GM19351 (cell line): ENCODE measurements at regions not wholly inside any gene's neighbourhood (a gene's known extent, or its start where the extent isn't known, plus 50 kb on each side); places are given as distances from the start of the nearest gene placed in this dataset.

Source experiments
- ATAC-seq: cut with Tn5 transposase; IDR thresholded peaks from one replicate; pipeline ENCODE4 v1.9.1; 2021; ENCODE audit warnings: mild to moderate bottlenecking, moderate library complexity; ENCODE audit not compliant: unreplicated experiment

DNA sequence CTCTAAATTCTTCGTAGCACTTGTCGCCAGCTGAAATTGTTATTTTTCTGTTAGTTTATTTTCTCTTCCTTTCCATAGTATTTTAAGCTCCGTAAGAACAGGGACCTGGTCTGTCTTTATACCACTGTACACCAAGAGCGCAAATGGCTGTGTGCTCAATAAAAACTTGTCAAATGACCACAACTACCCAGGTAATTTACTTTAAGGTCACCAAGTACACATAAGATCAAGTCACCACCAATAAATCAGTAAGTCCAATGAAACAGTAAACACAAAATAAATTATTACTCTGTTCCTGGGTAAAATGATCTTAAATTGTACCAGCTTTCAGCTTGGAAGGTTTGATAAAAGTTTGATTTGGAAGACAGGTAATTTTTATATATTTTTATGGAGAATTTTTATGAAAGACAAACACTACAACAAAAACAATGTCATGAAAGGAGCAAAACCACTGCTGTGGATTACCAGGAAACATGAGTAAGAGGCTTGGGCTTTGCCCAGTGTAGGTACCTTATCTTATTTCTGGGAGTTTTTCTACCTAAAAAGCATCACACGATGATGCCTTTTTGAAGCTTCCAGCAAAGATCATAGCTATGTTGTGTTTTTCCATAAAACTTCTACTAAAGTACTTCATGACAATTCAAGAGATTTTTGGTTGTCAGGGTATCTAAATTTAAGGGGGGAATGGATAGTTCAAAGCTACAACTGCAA, 406.8 kb downstream of the SHQ1 start:
- no peak for ATAC-seq

- ATAC-seq: peak; percentile 70
These were observed 407.8 kb downstream of the SHQ1 start for GRCh38 chr3:72440491-72440890.

- ATAC-seq: peak; percentile 46
These were observed 408.7 kb downstream of the SHQ1 start for GRCh38 chr3:72439321-72440183.

- ATAC-seq: no peak
These were observed 410.4 kb downstream of the SHQ1 start for GRCh38 chr3:72437661-72438406.

GRCh38 chr3:72436863-72437592, 411.2 kb downstream of the SHQ1 start:
- ATAC-seq: no peak

DNA sequence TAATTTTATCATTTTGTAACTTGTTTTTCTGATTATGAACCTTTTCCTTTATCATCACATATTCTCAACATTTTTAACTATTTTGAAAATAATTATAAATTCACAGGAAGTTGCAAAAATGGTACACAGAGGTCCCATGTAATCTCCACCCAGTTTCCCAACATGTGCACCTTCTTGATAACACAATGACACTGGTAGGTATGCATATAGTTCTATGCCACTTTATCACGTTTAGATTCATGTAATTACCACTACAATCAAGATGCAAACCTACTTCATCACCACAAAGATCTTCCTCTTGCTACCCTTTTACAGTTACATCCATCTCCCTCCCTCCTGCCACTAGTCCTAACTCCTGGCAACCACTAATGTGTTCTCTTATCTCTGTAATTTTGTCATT, 413.9 kb downstream of the SHQ1 start:
- ATAC-seq: no peak

DNA sequence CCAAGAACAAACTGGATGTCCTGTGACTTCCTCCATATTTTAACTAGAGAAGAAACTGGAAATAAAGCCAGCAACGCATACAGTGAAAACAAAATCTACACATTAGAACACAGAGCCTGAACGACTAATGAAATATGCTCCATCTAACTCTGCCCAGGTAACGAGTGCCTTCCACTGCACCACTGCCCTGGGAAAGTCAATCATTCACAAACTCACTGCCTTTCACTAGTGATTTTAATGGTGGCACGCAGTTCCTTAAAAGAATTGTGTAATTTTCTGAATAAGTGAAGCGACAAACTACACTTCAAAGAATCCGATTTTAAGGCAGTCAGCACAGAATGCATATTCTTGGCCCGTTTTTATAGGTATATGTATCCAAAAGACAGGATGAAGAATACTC, 416.0 kb downstream of the SHQ1 start:
- no peak for ATAC-seq

DNA sequence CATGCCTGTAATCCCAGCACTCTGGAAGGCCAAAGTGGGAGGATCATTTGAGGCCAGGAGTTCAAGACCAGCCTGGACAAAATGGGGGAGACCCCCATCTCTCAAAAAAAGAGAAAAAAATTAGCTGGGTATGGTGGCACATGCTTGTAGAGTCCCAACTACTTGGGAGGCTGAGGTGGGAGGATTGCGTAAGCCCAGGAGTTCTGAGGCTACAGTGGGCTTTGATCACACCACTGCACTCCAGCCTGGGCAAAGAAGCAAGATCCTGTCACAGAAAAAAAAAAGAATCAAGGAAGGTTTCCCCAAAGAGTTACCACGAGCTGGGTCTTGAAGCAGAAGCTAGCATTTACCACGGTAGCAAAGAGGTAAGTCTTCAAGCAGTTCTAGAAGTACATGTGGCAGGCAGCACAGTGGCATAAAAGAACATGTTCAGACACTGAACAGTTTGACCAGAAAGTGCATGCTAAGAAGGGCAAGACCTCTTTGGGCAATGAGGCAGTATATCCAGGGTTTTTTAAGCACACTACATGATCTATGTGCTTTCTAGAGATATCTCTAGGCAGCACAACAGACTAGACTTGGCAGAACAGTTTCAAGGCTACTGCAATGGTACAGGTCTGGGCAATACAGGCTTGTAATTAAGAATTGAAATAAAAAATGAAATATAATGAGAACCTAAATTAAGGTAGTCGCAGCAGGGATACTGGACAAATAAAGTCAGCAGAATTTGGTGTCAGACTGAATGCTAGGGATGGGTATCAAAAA, 418.5 kb downstream of the SHQ1 start:
- ATAC-seq: no peak

DNA sequence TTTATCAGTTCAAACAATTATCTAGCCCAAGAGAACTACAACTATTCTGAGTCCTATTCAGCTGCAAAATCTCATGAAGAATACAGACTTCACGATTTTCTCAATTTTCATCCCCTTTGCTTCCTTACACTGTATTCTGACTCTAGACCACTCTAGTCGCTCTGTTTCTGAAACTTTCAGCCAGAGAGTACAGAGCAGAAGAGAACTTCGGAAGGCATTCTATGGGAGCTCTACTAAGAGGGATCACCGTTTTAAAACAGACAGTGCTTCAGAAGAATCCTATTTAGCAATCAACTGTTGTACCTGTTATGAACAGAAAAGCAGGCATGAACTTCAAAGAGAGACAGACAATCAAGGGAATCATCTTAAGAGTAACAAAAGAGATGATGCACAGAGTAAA, 419.4 kb downstream of the SHQ1 start:
- no peak for ATAC-seq

GRCh38 chr3:72427624-72428023, 420.6 kb downstream of the SHQ1 start:
- no peak for ATAC-seq

DNA sequence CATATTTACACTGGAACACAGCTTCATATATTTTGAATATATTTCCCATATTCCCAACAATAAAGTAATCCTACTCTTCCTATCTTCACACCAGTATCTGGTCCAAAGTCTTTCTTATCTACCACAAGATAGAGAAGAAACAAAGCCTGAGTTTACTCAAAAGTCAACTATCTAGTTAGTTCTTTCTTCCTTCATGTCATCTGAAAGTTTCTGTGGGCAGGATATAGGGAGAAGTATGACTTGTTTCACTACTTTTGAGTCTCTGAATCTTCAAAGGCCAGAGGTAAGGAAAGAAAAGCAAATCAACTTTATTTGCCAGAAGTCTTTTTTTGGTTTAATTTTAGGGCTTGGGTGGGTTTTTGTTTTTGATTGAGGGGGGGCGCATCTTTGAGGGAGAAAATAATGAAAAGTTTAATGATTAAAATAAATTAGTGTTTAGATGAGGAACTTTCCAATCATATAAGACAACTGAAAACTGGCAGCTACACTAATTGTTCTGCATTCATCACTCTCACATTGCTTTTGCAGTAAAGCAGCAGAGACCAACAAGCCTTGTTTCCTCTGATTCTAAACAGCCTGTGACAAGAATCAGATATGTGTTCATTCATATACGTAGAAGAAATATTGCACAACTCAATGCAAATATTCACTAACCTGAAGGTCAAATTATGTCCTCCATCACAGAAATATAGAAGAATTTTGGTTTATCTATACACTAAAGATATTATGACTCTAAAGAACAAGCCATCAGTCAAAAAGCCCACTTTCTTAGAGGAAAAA, 421.4 kb downstream of the SHQ1 start:
- ATAC-seq: peak; percentile 81

DNA sequence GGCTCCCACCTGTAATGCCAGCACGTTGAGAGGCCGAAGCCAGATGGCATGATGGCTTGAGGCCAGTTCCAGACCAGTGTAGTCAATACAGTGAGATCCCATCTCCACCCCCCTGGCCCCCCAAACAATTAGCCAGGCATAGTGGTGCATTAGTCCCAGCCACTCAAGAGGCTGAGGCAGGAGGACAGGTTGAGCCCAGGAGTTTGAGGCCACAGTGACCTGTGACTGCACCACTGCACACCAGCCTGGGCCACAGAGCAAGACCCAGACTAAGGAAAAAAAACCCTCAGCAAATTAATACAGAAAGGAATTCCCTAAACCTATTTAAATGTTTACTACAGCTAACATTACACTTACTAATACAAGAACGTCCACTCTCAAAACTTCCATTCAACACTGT, 424.6 kb downstream of the SHQ1 start:
- ATAC-seq: no peak

DNA sequence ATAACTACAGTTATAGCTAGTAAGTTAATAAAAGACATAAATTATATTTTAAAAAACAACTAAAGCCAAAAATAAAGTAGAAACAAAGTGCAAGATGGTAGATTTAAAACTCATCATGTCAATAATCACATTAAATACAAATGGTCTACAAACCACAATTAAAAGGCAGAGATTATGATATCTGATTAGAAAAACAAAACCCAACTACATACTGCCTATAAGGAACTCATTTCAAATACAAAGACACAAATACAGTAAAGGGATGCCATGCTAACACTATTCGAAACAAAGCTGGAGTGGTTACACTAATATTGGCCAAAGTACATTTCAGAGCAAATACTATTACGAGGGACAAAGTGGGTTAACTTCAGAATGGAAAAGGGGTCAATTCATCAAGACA, 426.5 kb downstream of the SHQ1 start:
- no peak for ATAC-seq

GRCh38 chr3:72421126-72421525, 427.1 kb downstream of the SHQ1 start:
- no peak for ATAC-seq

DNA sequence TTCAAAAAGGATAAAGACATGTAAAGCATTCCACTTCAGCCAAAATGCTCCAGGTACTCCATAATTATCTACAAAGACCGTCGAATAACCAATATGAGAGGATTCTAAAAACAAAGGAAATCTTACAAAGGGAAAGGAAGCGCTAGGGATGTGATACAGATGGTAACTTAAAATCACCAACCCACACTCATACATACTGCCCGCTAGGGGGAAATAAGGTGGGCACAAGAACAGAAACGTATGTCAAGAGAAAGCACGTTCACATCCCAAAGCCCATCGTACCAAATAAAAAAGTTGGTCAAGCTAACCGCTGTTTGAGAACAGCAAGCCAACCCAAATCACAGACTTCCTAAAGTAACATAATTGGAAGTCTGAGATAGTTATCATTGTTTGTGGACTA, 429.4 kb downstream of the SHQ1 start:
- no peak for ATAC-seq

DNA sequence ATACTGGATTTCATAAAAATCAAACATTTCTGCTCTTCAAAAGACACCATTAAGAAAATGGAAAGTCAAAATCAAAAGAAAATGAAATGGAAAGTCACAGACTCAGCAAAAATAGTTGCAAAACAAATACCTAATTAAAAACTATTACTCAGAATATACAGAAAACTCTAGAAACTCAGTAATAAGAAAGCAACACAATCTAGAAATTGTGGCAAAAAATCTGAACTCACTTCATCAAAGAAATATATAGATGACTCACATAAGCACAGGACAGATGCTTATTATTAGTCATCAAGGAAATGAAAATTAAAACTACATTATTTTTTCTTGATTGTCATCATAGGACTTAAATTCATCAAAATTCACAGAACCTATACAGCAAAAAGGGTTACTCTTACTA, 430.0 kb downstream of the SHQ1 start:
- no peak for ATAC-seq

DNA sequence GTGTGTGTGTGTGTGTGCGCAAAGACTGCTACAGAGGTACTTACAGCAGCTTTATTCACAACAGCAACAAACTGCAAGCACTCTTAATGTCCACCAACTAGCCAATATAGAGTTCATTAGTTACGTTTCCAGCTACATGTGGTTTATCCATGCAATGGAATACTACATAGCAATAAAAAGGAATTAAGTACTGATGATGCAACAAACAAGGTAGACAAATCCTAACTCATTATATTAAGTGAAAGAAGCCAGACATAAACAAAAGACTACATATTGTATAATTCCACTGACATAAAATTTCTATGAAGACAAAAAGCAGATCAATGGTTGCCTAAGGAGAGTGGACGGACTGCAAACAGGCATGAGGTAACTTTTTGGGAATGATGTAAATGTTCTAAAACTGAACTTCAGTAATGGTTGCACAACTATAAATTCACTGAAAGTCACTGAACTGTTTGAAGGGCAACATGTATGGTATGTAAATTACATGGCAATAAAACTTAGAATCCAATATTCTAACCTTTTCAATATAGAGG, 433.7 kb downstream of the SHQ1 start:
- no peak for ATAC-seq

DNA sequence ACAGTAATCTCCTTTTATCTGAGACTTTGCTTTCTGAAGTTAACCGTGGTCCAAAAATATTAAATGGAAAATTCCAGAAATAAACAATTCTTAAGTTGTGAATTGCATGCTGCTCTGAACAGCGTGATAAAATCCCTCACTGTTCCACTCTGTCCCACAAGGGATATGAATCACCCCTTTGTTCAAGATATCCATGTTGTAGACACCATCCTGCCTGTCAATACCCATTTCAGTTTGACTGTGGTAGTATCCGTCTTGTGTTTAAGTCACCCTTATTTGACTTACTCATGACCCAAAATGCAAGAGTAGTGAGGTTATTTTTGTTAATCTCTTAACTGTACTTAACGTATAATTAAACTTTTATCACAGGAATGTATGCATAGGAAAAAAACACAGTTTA, 435.0 kb downstream of the SHQ1 start:
- ATAC-seq: no peak

DNA sequence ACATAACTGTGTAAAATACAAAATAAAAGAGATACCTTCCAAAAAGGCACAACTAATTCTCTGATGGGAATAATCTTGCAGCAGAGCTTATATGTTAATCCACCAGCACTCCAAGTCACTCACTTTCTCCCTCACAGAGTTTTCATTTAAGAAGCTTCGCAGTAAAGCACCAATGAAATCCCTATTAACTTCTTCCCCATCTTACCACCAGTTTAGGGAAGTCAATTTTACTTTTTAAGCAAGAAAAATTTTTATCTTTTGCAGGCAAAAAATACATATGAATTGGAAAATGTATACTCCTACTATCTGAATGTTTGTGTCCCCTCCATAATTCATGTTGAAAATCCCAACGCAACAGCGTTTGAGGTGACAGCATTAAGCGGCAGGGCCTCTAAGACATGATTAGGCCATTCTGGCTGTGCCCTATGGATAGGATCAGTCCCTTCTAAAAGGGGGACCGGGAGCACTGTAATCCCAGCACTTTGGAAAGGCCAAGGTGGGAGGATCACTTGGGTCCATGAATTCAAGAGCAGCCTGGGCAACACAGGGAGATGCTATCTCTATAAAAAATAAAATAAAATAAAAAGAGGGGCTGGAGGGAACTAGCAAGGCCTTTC, 435.8 kb downstream of the SHQ1 start:
- ATAC-seq: no peak
